ENCODE measurements at regions not wholly inside any gene's neighbourhood (a gene's known extent, or its start where the extent isn't known, plus 50 kb on each side); places are given as distances from the start of the nearest gene placed in this dataset.

DNA sequence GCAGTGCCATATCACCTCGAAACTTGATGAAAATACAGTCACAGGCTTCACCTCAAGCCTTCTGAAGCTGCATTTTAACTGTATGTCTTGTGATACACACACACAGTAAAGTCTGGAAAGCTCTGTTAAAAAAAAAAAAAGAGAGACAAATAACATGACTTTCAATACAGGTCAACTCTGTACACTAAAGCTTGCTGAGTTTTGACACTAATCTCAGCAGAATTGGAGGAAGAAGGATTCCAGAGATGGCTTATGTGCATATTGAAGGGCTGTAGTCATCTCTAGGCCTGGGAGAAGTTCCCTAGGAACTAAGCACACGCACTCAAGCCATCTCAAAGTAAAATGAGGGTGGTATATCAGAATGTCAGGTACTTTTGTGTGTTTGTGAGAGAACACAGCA lies 875.1 kb downstream of the EPHA4 start:
- Histone ChIP-seq H3K27me3 (no peaks in the 10 kb centered on the region), H3K27ac (no peak overlapping the region), H3K4me1 (no peaks in the 10 kb centered on the region), H3K4me3 (no peak overlapping the region), H3K36me3 (no peaks in the 10 kb centered on the region), H3K9me3 (no peaks in the 10 kb centered on the region)
- no peak for ATAC-seq
- no peak for DNase-seq
- TF ChIP-seq CTCF (IDR thresholded peaks at IDR 0.05) = no peak
- intact Hi-C loops (cut with DNase I) = no loop called here

GRCh38 chr2:220701115-220701514 lies 871.0 kb downstream of the EPHA4 start:
- Histone ChIP-seq H3K36me3 (no peaks in the 10 kb centered on the region), H3K9me3 (no peaks in the 10 kb centered on the region), H3K27ac (no peak overlapping the region), H3K27me3 (no peaks in the 10 kb centered on the region), H3K4me3 (no peak overlapping the region), H3K4me1 (no peaks in the 10 kb centered on the region)
- ATAC-seq = no peak
- intact Hi-C loops (cut with DNase I) = no loop called here
- no peak for DNase-seq
- TF ChIP-seq CTCF (IDR thresholded peaks at IDR 0.05) = no peak

GRCh38 chr2:220703279-220703678 lies 868.8 kb downstream of the EPHA4 start:
- H3K9me3 ChIP-seq = no peaks in the 10 kb centered on the region
- no peaks in the 10 kb centered on the region for H3K36me3 ChIP-seq
- H3K4me3 ChIP-seq = no peak overlapping the region
- no peak for DNase-seq
- H3K27ac ChIP-seq = no peak overlapping the region
- intact Hi-C loops (cut with DNase I) = no loop called here
- no peak for ATAC-seq
- H3K27me3 ChIP-seq = no peaks in the 10 kb centered on the region
- no peak for TF ChIP-seq CTCF (IDR thresholded peaks at IDR 0.05)
- H3K4me1 ChIP-seq = no peaks in the 10 kb centered on the region

GRCh38 chr2:220704081-220704480 lies 868.0 kb downstream of the EPHA4 start:
- no peak overlapping the region for H3K27ac ChIP-seq
- ATAC-seq (no peak), DNase-seq (no peak)
- TF ChIP-seq CTCF (IDR thresholded peaks at IDR 0.05) = no peak
- no peaks in the 10 kb centered on the region for H3K27me3 ChIP-seq
- no peaks in the 10 kb centered on the region for H3K36me3 ChIP-seq
- no peaks in the 10 kb centered on the region for H3K9me3 ChIP-seq
- H3K4me1 ChIP-seq = no peaks in the 10 kb centered on the region
- intact Hi-C loops (cut with DNase I) = no loop called here
- no peak overlapping the region for H3K4me3 ChIP-seq

DNA sequence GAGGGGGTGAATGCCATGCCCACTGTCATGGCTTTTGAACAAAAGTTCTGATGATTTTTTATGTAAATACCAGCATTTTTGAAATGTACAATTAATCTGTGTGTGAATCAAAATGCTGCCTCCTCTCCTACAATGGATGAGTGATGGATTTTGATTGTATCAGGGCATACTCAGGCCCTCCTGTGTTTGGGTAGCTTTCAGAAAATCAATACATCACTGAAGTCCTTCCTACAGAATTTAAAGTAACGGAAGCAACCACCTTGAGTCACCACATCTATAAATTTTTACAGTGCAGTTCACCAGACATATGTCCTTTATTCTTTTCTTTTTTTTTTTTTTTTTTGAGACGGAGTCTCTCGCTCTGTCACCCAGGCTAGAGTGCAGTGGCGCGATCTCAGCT lies 867.3 kb downstream of the EPHA4 start:
- no peak overlapping the region for H3K4me3 ChIP-seq
- ATAC-seq (no peak), DNase-seq (no peak)
- no peaks in the 10 kb centered on the region for H3K36me3 ChIP-seq
- H3K27ac ChIP-seq = no peak overlapping the region
- no peak for TF ChIP-seq CTCF (IDR thresholded peaks at IDR 0.05)
- H3K27me3 ChIP-seq = no peaks in the 10 kb centered on the region
- intact Hi-C loops (cut with DNase I) = no loop called here
- H3K4me1 ChIP-seq = no peaks in the 10 kb centered on the region
- no peaks in the 10 kb centered on the region for H3K9me3 ChIP-seq

- Histone ChIP-seq H3K27me3 (peaks cover 4% of the 10 kb centered on the region), H3K4me1 (no peaks in the 10 kb centered on the region), H3K4me3 (no peak overlapping the region), H3K9me3 (no peaks in the 10 kb centered on the region), H3K27ac (no peak overlapping the region), H3K36me3 (no peaks in the 10 kb centered on the region)
- no peak for ATAC-seq
- no peak for DNase-seq
- intact Hi-C loops (cut with DNase I) = no loop called here
- TF ChIP-seq CTCF (IDR thresholded peaks at IDR 0.05) = no peak
Measured at GRCh38 chr2:220705678-220706077, 866.4 kb downstream of the EPHA4 start.

Measured in upper lobe of right lung (tissue), 1 donor.